K562 (cell line): ENCODE measurements at regions not wholly inside any gene's neighbourhood (a gene's known extent, or its start where the extent isn't known, plus 50 kb on each side); places are given as distances from the start of the nearest gene placed in this dataset.

Experiments used
- ATAC-seq: fragments of 200-7000 bp; cut with Tn5 transposase; 3 replicates; pipeline ENCODE4 v1.9.1; 2020; ENCODE audit warnings: moderate library complexity
- BruUV-seq: library from RNA; stranded (reverse); fragments of 400-500 nt; replicated peaks from 2 replicates; lab custom pipeline; 2021; lab: Mats Ljungman, UMichigan
- CTCF ChIA-PET: fragments of 300-600 bp; formaldehyde crosslinking; extraction: SDS; loops from one replicate; lab custom pipeline; 2021; ENCODE audit warnings: low intra/inter-chr PET ratio; lab: Yijun Ruan, JAX
- POLR2A ChIA-PET: fragments of 300-600, 350-650 bp; sonication (Branson Sonifier 250); formaldehyde crosslinking; extraction: SDS; loops from one replicate; lab custom pipeline; 2021; ENCODE audit warnings: antibody characterized with exemption, inconsistent platforms; lab: Yijun Ruan, JAX
- DNase-seq, 4 experiments: peaks; one replicate each; pipeline versions ENCODE4 v3.0.0 to v3.0.0-alpha.2; 2011 to 2018; ENCODE audit warnings: low spot score in 3 of 4, mixed read lengths in 3 of 4; ENCODE audit errors: extremely low read depth in 1 of 4
- FAIRE-seq: peaks from 2 replicates; lab custom pipeline; 2011; peaks lifted over from hg19 to GRCh38; lab: Jason Lieb, UNC
- H2AFZ ChIP-seq: 2 replicates; pipeline ENCODE4 v1.6.0; 2011; ENCODE audit warnings: low read depth, low read length, control low read depth, inconsistent platforms
- H3K27ac ChIP-seq: fragments of 200-600 bp; 3 replicates; pipeline ENCODE4 v1.8.0; 2011; ENCODE audit warnings: low read depth, mild to moderate bottlenecking, control low read depth, inconsistent platforms, low read length, moderate library complexity, mixed read lengths; ENCODE audit errors: extremely low read depth
- H3K27me3 ChIP-seq, 2 experiments: fragments of 300-600 bp in 1 of 2; 2 replicates in 1 of 2; 3 replicates in 1 of 2; pipeline versions ENCODE4 v1.6.0 to v1.8.0; 2011; ENCODE audit warnings: inconsistent platforms in 2 of 2, low read length in 2 of 2, mild to moderate bottlenecking in 1 of 2, mixed read lengths in 1 of 2, moderate library complexity in 1 of 2; ENCODE audit not compliant: control insufficient read depth in 2 of 2, insufficient read depth in 2 of 2
- H3K36me3 ChIP-seq: fragments of 300-600 bp; 3 replicates; pipeline ENCODE4 v1.8.0; 2011; ENCODE audit warnings: mild to moderate bottlenecking, low read length, inconsistent platforms; ENCODE audit not compliant: control insufficient read depth, insufficient read depth
- H3K4me1 ChIP-seq, 2 experiments: fragments of 200-600 bp in 1 of 2; replicated peaks in 1 of 2; 2 replicates in 1 of 2; 3 replicates in 1 of 2; pipeline versions ENCODE4 v1.5.1 to v1.8.0; 2011; ENCODE audit warnings: inconsistent platforms in 2 of 2, low read length in 2 of 2, mild to moderate bottlenecking in 1 of 2, mixed read lengths in 1 of 2, moderate library complexity in 1 of 2; ENCODE audit not compliant: control insufficient read depth in 2 of 2, insufficient read depth in 2 of 2
- H3K4me2 ChIP-seq: 2 replicates; pipeline ENCODE4 v1.6.1; 2011; ENCODE audit warnings: low read length, control low read depth, inconsistent platforms, mixed read lengths; ENCODE audit not compliant: insufficient read depth
- H3K4me3 ChIP-seq: fragments of 200-600 bp; sonication (generic), shearing (Covaris generic); 2 replicates; pipeline ENCODE4 v1.5.1; 2016; ENCODE audit warnings: control low read depth, inconsistent platforms
- H3K79me2 ChIP-seq: fragments of 200-600 bp; 3 replicates; pipeline ENCODE4 v1.8.0; 2011; ENCODE audit warnings: low read length, inconsistent platforms; ENCODE audit not compliant: control insufficient read depth, insufficient read depth
- H3K9ac ChIP-seq, 2 experiments: 2 replicates each; pipeline versions ENCODE4 v1.6.0 to v1.6.1; 2011; ENCODE audit warnings: low read depth in 2 of 2, low read length in 2 of 2, control low read depth in 1 of 2, inconsistent platforms in 1 of 2, mild to moderate bottlenecking in 1 of 2, mixed read lengths in 1 of 2; ENCODE audit not compliant: insufficient read depth in 1 of 2
- H3K9me1 ChIP-seq: one replicate; pipeline ENCODE4 v1.6.0; 2011; ENCODE audit warnings: inconsistent platforms, mild to moderate bottlenecking, low read length, moderate library complexity; ENCODE audit not compliant: control insufficient read depth, insufficient read depth
- H3K9me3 ChIP-seq: replicated peaks from 2 replicates; pipeline ENCODE4 v1.5.1; 2011; ENCODE audit warnings: low read depth, low read length, inconsistent platforms; ENCODE audit not compliant: control insufficient read depth, insufficient read depth
- H4K20me1 ChIP-seq: replicated peaks from 2 replicates; pipeline ENCODE4 v1.6.1; 2011; ENCODE audit warnings: low read length, inconsistent platforms, mixed read lengths; ENCODE audit not compliant: control insufficient read depth, insufficient read depth
- FOXM1 ChIP-seq, 2 experiments: fragments of 450-650 bp in 1 of 2; sonication (generic) in 1 of 2; formaldehyde crosslinking in 1 of 2; IDR thresholded peaks; 2 replicates each; pipeline versions ENCODE4 v1.6.1 to v1.9.0; 2017 to 2022; ENCODE audit warnings: low read depth in 2 of 2, mild to moderate bottlenecking in 2 of 2, missing genetic modification reagents in 1 of 2, moderate library complexity in 1 of 2
- GTF2F1 ChIP-seq: IDR thresholded peaks from 2 replicates; pipeline ENCODE4 v1.6.1; 2011; ENCODE audit warnings: low read depth, low read length, improper control_type of control experiment
- HDAC6 ChIP-seq: IDR thresholded peaks from 2 replicates; pipeline ENCODE4 v1.6.1; 2012; ENCODE audit warnings: low read depth, mild to moderate bottlenecking, control low read depth, inconsistent platforms, low read length, moderate library complexity
- HDAC8 ChIP-seq: fragments of 450-650 bp; IDR thresholded peaks from 2 replicates; pipeline ENCODE4 v1.6.1; 2016; ENCODE audit warnings: mild to moderate bottlenecking, missing genetic modification characterization, moderate library complexity, missing compliant biosample characterization
- NFE2 ChIP-seq: IDR thresholded peaks from 2 replicates; pipeline ENCODE4 v1.6.1; 2014; ENCODE audit warnings: antibody characterized with exemption, low read depth
- POLR2AphosphoS2 ChIP-seq: IDR thresholded peaks from 2 replicates; pipeline ENCODE4 v1.6.1; 2012; ENCODE audit warnings: low read length, improper control_type of control experiment
- PURB ChIP-seq: sonication (generic); formaldehyde crosslinking; IDR thresholded peaks from 2 replicates; pipeline ENCODE4 v1.9.0; 2021; ENCODE audit warnings: low read depth, mild to moderate bottlenecking, missing genetic modification reagents
- SP1 ChIP-seq: sonication (generic); formaldehyde crosslinking; IDR thresholded peaks from 2 replicates; pipeline ENCODE4 v1.8.1; 2022; ENCODE audit warnings: mild to moderate bottlenecking, missing genetic modification reagents
- TEAD1 ChIP-seq, 2 experiments: fragments of 450-650 bp in 1 of 2; sonication (generic) in 1 of 2; formaldehyde crosslinking; IDR thresholded peaks; 2 replicates each; pipeline versions ENCODE4 v1.4.0 to v1.8.0; 2020 to 2022; ENCODE audit warnings: mild to moderate bottlenecking in 2 of 2, missing genetic modification reagents in 1 of 2
- U2AF2 ChIP-seq: fragments of 200-400 bp; formaldehyde crosslinking; optimal IDR thresholded peaks from 2 replicates; pipeline ENCODE3; 2017; ENCODE audit warnings: low read depth, mild to moderate bottlenecking, low read length
- ZBTB8A ChIP-seq: fragments of 450-650 bp; IDR thresholded peaks from 2 replicates; pipeline ENCODE4 v1.6.1; 2018; ENCODE audit warnings: mild to moderate bottlenecking, moderate library complexity; ENCODE audit not compliant: partially characterized antibody
- ZNF431 ChIP-seq: sonication (generic); formaldehyde crosslinking; IDR thresholded peaks from 2 replicates; pipeline ENCODE4 v1.8.0; 2022; ENCODE audit warnings: mild to moderate bottlenecking, missing genetic modification reagents
- ZNF79 ChIP-seq: fragments of 250-450 bp; sonication (Bioruptor Pico); IDR thresholded peaks from 2 replicates; pipeline ENCODE4 v1.4.0; 2020; ENCODE audit warnings: low read depth, mild to moderate bottlenecking, moderate library complexity
- WGBS: fragments of 100-300 bp; shearing (Covaris generic); methylation state at CpG from one replicate; pipeline ENCODE4 v1.1.6; 2016; ENCODE audit warnings: low coverage, mixed read lengths; ENCODE audit not compliant: insufficient coverage; ENCODE audit errors: missing lambda C conversion rate; 5-methylcytosine and 5-hydroxymethylcytosine counted together
- in situ Hi-C: fragments of 300-500 bp; cut with MboI; formaldehyde crosslinking; loops from 4 replicates; pipeline ENCODE4 v1.15.0; 2018; ENCODE audit warnings: inconsistent platforms, mixed read lengths
- intact Hi-C: fragments of 100-400 bp; cut with micrococcal nuclease; formaldehyde crosslinking; loops from 2 replicates; pipeline ENCODE4 v1.14.2; 2022
- TF ChIP-seq, protein P1 (sequence below), 2 experiments: IDR thresholded peaks in 1 of 2; conservative IDR thresholded peaks in 1 of 2; 2 replicates each; pipeline ENCODE4 v1.6.1; 2016; ENCODE audit warnings: low read depth in 2 of 2, mild to moderate bottlenecking in 1 of 2, missing compliant biosample characterization in 1 of 2, missing genetic modification characterization in 1 of 2, moderate library complexity in 1 of 2
- TF ChIP-seq, protein P2 (sequence below): fragments of 250-450 bp; sonication (Bioruptor Pico); IDR thresholded peaks from 2 replicates; pipeline ENCODE4 v1.8.0; 2021; ENCODE audit warnings: borderline replicate concordance, mild to moderate bottlenecking, moderate library complexity; ENCODE audit not compliant: poor library complexity, severe bottlenecking
- TF ChIP-seq, protein P3 (sequence below): fragments of 450-650 bp; IDR thresholded peaks from 2 replicates; pipeline ENCODE4 v1.6.1; 2016; ENCODE audit warnings: mild to moderate bottlenecking

DNA sequence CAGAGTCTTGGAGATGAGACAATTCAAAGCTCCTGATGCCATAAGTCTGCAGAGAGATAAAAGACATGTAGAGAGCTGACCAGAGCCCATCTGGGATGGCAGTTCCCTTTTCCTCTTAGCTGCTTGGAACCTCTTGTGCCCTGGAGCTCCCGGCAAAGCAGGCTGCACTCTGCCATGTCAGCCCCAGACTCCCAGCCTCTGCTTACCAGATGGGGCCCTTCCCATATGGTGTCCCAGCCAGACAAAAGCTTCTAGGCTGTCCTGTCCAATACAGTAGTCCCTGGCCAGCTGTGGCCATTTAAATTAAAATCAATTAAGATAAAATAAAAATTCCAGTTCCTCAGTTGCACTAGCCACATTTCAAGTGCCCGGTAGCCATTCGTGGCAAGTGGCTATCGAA is 303.9 kb downstream of the TTC6 start (continued):
- TF ChIP-seq TEAD1 (CRISPR knock-in tag; IDR thresholded peaks at IDR 0.05): no peak
- no peak for TF ChIP-seq FOXM1 (IDR thresholded peaks at IDR 0.05; ENCODE audit: low read depth)
- no peak for TF ChIP-seq FOXM1 (CRISPR knock-in tag; IDR thresholded peaks at IDR 0.05; ENCODE audit: low read depth)
- TF ChIP-seq PURB (CRISPR knock-in tag): no peak
- no peak for TF ChIP-seq HDAC8 (tag)
- TF ChIP-seq GTF2F1: no peak
- no peak for TF ChIP-seq ZBTB8A

DNA sequence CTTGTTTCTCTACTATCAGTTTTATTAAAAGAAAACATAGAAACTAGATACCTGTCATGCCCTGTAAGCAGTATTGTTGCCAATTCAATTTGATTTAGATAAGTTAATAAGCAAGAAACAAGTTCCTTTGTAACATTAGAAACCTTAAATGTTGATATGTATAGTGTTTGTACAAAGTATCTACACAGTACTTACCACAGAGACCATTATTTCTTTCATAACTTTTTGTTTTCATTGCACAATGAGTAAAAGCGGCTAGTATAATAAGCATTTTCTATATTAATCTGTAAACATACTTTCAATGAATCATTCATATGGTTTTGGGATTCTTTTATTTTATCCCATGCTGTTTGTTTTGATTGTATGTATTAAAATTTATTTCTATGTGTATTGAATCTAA is 305.1 kb downstream of the TTC6 start:
- POLR2A ChIA-PET: no interaction called here
- TF ChIP-seq, protein P1, sequence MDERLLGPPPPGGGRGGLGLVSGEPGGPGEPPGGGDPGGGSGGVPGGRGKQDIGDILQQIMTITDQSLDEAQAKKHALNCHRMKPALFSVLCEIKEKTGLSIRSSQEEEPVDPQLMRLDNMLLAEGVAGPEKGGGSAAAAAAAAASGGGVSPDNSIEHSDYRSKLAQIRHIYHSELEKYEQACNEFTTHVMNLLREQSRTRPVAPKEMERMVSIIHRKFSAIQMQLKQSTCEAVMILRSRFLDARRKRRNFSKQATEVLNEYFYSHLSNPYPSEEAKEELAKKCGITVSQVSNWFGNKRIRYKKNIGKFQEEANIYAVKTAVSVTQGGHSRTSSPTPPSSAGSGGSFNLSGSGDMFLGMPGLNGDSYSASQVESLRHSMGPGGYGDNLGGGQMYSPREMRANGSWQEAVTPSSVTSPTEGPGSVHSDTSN (CRISPR knock-in tag; IDR thresholded peaks at IDR 0.05; ENCODE audit: low read depth): no peak
- TF ChIP-seq, protein P1 (tag; conservative IDR thresholded peaks at IDR 0.05; ENCODE audit: low read depth): no peak
- TF ChIP-seq ZNF431 (no peak), HDAC6 (no peak), U2AF2 (no peak), ZNF79 (CRISPR knock-in tag) (no peak), NFE2 (no peak), SP1 (no peak), POLR2AphosphoS2 (no peak)
- TF ChIP-seq, protein P2, sequence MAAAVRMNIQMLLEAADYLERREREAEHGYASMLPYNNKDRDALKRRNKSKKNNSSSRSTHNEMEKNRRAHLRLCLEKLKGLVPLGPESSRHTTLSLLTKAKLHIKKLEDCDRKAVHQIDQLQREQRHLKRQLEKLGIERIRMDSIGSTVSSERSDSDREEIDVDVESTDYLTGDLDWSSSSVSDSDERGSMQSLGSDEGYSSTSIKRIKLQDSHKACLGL (CRISPR knock-in tag): no peak
- TF ChIP-seq, protein P3, sequence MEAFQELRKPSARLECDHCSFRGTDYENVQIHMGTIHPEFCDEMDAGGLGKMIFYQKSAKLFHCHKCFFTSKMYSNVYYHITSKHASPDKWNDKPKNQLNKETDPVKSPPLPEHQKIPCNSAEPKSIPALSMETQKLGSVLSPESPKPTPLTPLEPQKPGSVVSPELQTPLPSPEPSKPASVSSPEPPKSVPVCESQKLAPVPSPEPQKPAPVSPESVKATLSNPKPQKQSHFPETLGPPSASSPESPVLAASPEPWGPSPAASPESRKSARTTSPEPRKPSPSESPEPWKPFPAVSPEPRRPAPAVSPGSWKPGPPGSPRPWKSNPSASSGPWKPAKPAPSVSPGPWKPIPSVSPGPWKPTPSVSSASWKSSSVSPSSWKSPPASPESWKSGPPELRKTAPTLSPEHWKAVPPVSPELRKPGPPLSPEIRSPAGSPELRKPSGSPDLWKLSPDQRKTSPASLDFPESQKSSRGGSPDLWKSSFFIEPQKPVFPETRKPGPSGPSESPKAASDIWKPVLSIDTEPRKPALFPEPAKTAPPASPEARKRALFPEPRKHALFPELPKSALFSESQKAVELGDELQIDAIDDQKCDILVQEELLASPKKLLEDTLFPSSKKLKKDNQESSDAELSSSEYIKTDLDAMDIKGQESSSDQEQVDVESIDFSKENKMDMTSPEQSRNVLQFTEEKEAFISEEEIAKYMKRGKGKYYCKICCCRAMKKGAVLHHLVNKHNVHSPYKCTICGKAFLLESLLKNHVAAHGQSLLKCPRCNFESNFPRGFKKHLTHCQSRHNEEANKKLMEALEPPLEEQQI: no peak

More for the DNA sequence above, 305.1 kb downstream of the TTC6 start:
- no peaks in the 10 kb centered on the region for H3K27me3 ChIP-seq
- H3K9ac ChIP-seq: no peak overlapping the region
- ATAC-seq (no peak), FAIRE-seq (no peak), DNase-seq (no peak)
- H3K4me3 ChIP-seq: no peak overlapping the region
- H3K36me3 ChIP-seq: no peaks in the 10 kb centered on the region
- intact Hi-C loops: loop anchor here (5.0 kb wide), 1 partner anchor 1117 kb away; no protein-coding TSS in a partner anchor
- no peak overlapping the region for H2AFZ ChIP-seq
- H4K20me1 ChIP-seq: no peaks in the 10 kb centered on the region
- H3K79me2 ChIP-seq: no peaks in the 10 kb centered on the region
- WGBS: 0% methylated on average over 1 of the region's 1 CpG
- no TSS peak for BruUV-seq
- CTCF ChIA-PET: no interaction called here
- H3K27ac ChIP-seq: no peak overlapping the region
- in situ Hi-C loops: no loop called here
- no peaks in the 10 kb centered on the region for H3K4me1 ChIP-seq
- H3K9me1 ChIP-seq: no peaks in the 10 kb centered on the region
- no peaks in the 10 kb centered on the region for H3K9me3 ChIP-seq
- H3K4me2 ChIP-seq: no peak overlapping the region
